ENCODE measurements at regions not wholly inside any gene's neighbourhood (a gene's known extent, or its start where the extent isn't known, plus 50 kb on each side); places are given as distances from the start of the nearest gene placed in this dataset.
"Not testable (repeated sequence)": the region's sequence is repeated elsewhere in the genome, so short reads cannot be mapped to it uniquely, and the experiment has no call there.

GRCh38 chr2:62391696-62392095, 114.3 kb downstream of the TMEM17 start:
- H3K27ac Mint-ChIP-seq (ENCODE audit: unreplicated experiment): no peak overlapping the region

GRCh38 chr2:62386378-62386777, 119.6 kb downstream of the TMEM17 start:
- H3K4me1 Mint-ChIP-seq (ENCODE audit: unreplicated experiment): peaks cover 14% of the 10 kb centered on the region
- not testable (repeated sequence) for DNase-seq (ENCODE audit: extremely low spot score, unreplicated experiment); H3K27ac Mint-ChIP-seq (ENCODE audit: unreplicated experiment); H3K36me3 Mint-ChIP-seq (ENCODE audit: unreplicated experiment); H3K9me3 Mint-ChIP-seq (ENCODE audit: unreplicated experiment); H3K27me3 Mint-ChIP-seq (ENCODE audit: unreplicated experiment); H3K4me3 Mint-ChIP-seq (ENCODE audit: unreplicated experiment)

More at GRCh38 chr2:62391696-62392095, 114.3 kb downstream of the TMEM17 start:
- Mint-ChIP-seq H3K36me3 (ENCODE audit: unreplicated experiment) (no peaks in the 10 kb centered on the region), H3K4me1 (ENCODE audit: unreplicated experiment) (no peaks in the 10 kb centered on the region), H3K27me3 (ENCODE audit: unreplicated experiment) (peaks cover 34% of the 10 kb centered on the region), H3K9me3 (ENCODE audit: unreplicated experiment) (no peaks in the 10 kb centered on the region), H3K4me3 (ENCODE audit: unreplicated experiment) (no peak overlapping the region)
- no peak for DNase-seq (ENCODE audit: extremely low spot score, unreplicated experiment)
- TF ChIP-seq CTCF (IDR thresholded peaks at IDR 0.05): no peak

GRCh38 chr2:62383846-62384245, 122.1 kb downstream of the TMEM17 start:
- no peak for DNase-seq (ENCODE audit: extremely low spot score, unreplicated experiment)
- Mint-ChIP-seq H3K4me1 (ENCODE audit: unreplicated experiment) (peaks cover 15% of the 10 kb centered on the region), H3K27me3 (ENCODE audit: unreplicated experiment) (no peaks in the 10 kb centered on the region), H3K27ac (ENCODE audit: unreplicated experiment) (no peak overlapping the region), H3K4me3 (ENCODE audit: unreplicated experiment) (no peak overlapping the region), H3K9me3 (ENCODE audit: unreplicated experiment) (peaks cover 10% of the 10 kb centered on the region), H3K36me3 (ENCODE audit: unreplicated experiment) (peaks cover 1% of the 10 kb centered on the region)
- no peak for TF ChIP-seq CTCF (IDR thresholded peaks at IDR 0.05)

GRCh38 chr2:62382757-62383156, 123.2 kb downstream of the TMEM17 start:
- Mint-ChIP-seq H3K36me3 (ENCODE audit: unreplicated experiment) (peaks cover 1% of the 10 kb centered on the region), H3K27me3 (ENCODE audit: unreplicated experiment) (no peaks in the 10 kb centered on the region), H3K9me3 (ENCODE audit: unreplicated experiment) (peaks cover 10% of the 10 kb centered on the region), H3K4me3 (ENCODE audit: unreplicated experiment) (no peak overlapping the region), H3K27ac (ENCODE audit: unreplicated experiment) (no peak overlapping the region), H3K4me1 (ENCODE audit: unreplicated experiment) (peaks cover 15% of the 10 kb centered on the region)
- DNase-seq (ENCODE audit: extremely low spot score, unreplicated experiment): no peak
- TF ChIP-seq CTCF (IDR thresholded peaks at IDR 0.05): no peak

DNA sequence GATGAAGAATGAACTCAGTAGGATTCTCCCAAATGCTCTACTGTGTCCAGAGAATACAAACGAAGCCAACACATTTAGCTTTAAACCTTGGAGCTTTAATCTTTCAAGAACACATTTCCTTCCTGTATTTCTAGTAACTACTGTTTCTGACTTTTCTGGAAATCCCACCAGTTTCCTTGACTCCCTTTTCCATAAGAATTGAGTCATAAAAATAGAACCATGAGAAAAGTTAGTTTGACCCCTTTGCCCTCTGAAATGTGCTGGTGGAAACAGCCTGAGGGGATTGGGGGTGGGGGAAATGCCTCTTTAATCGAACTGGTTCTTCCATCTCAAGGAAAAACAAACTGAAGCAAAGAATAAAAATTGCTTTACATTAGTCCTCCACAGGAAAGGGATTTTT, 123.9 kb downstream of the TMEM17 start:
- Mint-ChIP-seq H3K4me1 (ENCODE audit: unreplicated experiment) (peaks cover 15% of the 10 kb centered on the region), H3K9me3 (ENCODE audit: unreplicated experiment) (peaks cover 10% of the 10 kb centered on the region), H3K27ac (ENCODE audit: unreplicated experiment) (no peak overlapping the region), H3K36me3 (ENCODE audit: unreplicated experiment) (peaks cover 1% of the 10 kb centered on the region), H3K27me3 (ENCODE audit: unreplicated experiment) (no peaks in the 10 kb centered on the region), H3K4me3 (ENCODE audit: unreplicated experiment) (no peak overlapping the region)
- TF ChIP-seq CTCF (IDR thresholded peaks at IDR 0.05): no peak
- DNase-seq (ENCODE audit: extremely low spot score, unreplicated experiment): no peak

DNA sequence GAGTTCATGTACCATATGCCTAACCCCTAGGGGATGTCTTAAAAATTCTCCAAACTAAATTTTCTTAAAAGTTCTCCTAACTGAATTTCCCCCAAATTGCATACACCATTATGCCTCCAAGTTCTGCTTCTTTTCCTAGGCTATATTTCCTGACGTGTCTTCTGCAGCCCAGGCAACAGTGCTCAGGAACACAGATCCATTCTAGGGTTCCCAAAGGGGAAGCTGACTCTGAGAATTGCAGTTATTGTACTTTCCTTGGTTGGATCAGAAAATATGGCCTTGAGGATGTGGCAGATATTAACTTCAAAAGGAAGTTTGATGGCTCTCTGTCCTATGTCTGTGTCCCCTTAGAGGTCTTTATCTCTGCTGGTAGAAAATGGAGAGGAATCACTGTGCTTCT, 124.3 kb downstream of the TMEM17 start:
- no peak for DNase-seq (ENCODE audit: extremely low spot score, unreplicated experiment)
- no peak for TF ChIP-seq CTCF (IDR thresholded peaks at IDR 0.05)
- Mint-ChIP-seq H3K36me3 (ENCODE audit: unreplicated experiment) (peaks cover 1% of the 10 kb centered on the region), H3K27me3 (ENCODE audit: unreplicated experiment) (no peaks in the 10 kb centered on the region), H3K4me1 (ENCODE audit: unreplicated experiment) (peaks cover 15% of the 10 kb centered on the region), H3K27ac (ENCODE audit: unreplicated experiment) (no peak overlapping the region), H3K4me3 (ENCODE audit: unreplicated experiment) (no peak overlapping the region), H3K9me3 (ENCODE audit: unreplicated experiment) (peaks cover 10% of the 10 kb centered on the region)
